ENCODE measurements at regions not wholly inside any gene's neighbourhood (a gene's known extent, or its start where the extent isn't known, plus 50 kb on each side); places are given as distances from the start of the nearest gene placed in this dataset.

- H3K9me3 ChIP-seq (replicated peaks; ENCODE audit: low read length), result no peaks in the 10 kb centered on the region
- no peak overlapping the region for H3K4me3 ChIP-seq (ENCODE audit: low read length)
- H3K27me3 ChIP-seq (ENCODE audit: control insufficient read depth, insufficient read depth, low read length), result peaks cover 5% of the 10 kb centered on the region
- no peaks in the 10 kb centered on the region for H3K36me3 ChIP-seq (ENCODE audit: insufficient read depth, low read length)
- no peaks in the 10 kb centered on the region for H3K4me1 ChIP-seq (ENCODE audit: control insufficient read depth, insufficient read depth, low read length)
- H3K9ac ChIP-seq (ENCODE audit: low read depth, low read length), result no peak overlapping the region
- no peak overlapping the region for H3K4me2 ChIP-seq (ENCODE audit: low read length)
These were observed 225.0 kb downstream of the JRKL start for GRCh38 chr11:96614846-96615245.

GRCh38 chr11:96620464-96621044 lies 230.7 kb downstream of the JRKL start:
- Histone ChIP-seq H3K9me3 (replicated peaks; ENCODE audit: low read length) (no peaks in the 10 kb centered on the region), H3K36me3 (ENCODE audit: insufficient read depth, low read length) (no peaks in the 10 kb centered on the region)

GRCh38 chr11:96621161-96621560 lies 231.3 kb downstream of the JRKL start:
- H3K9me3 ChIP-seq (replicated peaks; ENCODE audit: low read length), result no peaks in the 10 kb centered on the region
- no peak overlapping the region for H3K4me2 ChIP-seq (ENCODE audit: low read length)
- no peak overlapping the region for H3K4me3 ChIP-seq (ENCODE audit: low read length)
- no peaks in the 10 kb centered on the region for H3K36me3 ChIP-seq (ENCODE audit: insufficient read depth, low read length)
- H3K4me1 ChIP-seq (ENCODE audit: control insufficient read depth, insufficient read depth, low read length), result no peaks in the 10 kb centered on the region
- H3K27me3 ChIP-seq (ENCODE audit: control insufficient read depth, insufficient read depth, low read length), result no peaks in the 10 kb centered on the region
- H3K9ac ChIP-seq (ENCODE audit: low read depth, low read length), result no peak overlapping the region

More at GRCh38 chr11:96620464-96621044, 230.7 kb downstream of the JRKL start:
- Histone ChIP-seq H3K4me3 (ENCODE audit: low read length) (no peak overlapping the region), H3K4me1 (ENCODE audit: control insufficient read depth, insufficient read depth, low read length) (no peaks in the 10 kb centered on the region), H3K27me3 (ENCODE audit: control insufficient read depth, insufficient read depth, low read length) (no peaks in the 10 kb centered on the region), H3K4me2 (ENCODE audit: low read length) (no peak overlapping the region), H3K9ac (ENCODE audit: low read depth, low read length) (no peak overlapping the region)

GRCh38 chr11:96622026-96622634 lies 232.3 kb downstream of the JRKL start:
- Histone ChIP-seq H3K36me3 (ENCODE audit: insufficient read depth, low read length) (no peaks in the 10 kb centered on the region), H3K4me2 (ENCODE audit: low read length) (no peak overlapping the region), H3K4me1 (ENCODE audit: control insufficient read depth, insufficient read depth, low read length) (no peaks in the 10 kb centered on the region), H3K9me3 (replicated peaks; ENCODE audit: low read length) (no peaks in the 10 kb centered on the region), H3K27me3 (ENCODE audit: control insufficient read depth, insufficient read depth, low read length) (no peaks in the 10 kb centered on the region), H3K4me3 (ENCODE audit: low read length) (no peak overlapping the region), H3K9ac (ENCODE audit: low read depth, low read length) (no peak overlapping the region)

DNA sequence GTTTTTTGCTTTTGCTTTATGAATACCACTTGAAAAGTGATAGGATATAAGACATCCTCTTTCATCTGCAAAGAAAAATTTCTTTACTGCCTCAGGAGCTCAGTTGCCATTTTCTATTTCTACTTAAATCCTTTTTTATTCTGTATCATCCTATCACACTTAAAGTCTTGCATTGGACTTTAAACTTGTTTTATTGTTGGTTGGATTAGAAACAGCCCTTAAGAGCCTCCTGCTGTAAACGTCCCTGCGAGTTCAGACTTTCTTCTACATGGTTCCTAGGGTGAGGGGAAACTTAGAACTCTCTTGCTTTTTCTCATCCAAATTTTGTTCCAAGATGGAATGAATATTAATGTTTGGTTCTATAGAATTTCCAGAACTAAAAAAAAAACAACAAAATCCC lies 234.3 kb downstream of the JRKL start:
- no peak overlapping the region for H3K9ac ChIP-seq (ENCODE audit: low read depth, low read length)
- no peaks in the 10 kb centered on the region for H3K4me1 ChIP-seq (ENCODE audit: control insufficient read depth, insufficient read depth, low read length)
- H3K4me2 ChIP-seq (ENCODE audit: low read length), result no peak overlapping the region
- no peaks in the 10 kb centered on the region for H3K36me3 ChIP-seq (ENCODE audit: insufficient read depth, low read length)
- no peak overlapping the region for H3K4me3 ChIP-seq (ENCODE audit: low read length)
- H3K9me3 ChIP-seq (replicated peaks; ENCODE audit: low read length), result no peaks in the 10 kb centered on the region
- no peaks in the 10 kb centered on the region for H3K27me3 ChIP-seq (ENCODE audit: control insufficient read depth, insufficient read depth, low read length)

DNA sequence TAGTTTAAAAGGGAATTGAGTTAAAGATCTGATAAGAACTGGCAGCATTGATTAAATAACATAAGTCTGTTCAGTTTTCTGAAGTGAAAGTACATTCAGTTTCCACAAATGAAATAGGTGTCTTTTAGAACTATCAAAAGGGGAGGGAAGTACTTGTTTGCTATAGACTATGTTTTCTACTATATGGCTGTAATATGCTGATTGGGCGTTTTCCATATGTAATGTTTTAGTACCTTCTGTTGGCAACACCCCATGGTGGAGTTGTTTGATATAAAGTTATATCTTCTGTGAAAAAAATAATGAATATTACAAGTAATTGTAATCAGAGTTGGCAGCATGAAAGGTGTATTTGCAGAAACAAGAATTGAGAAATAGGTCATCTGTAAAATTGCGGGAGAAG lies 237.6 kb downstream of the JRKL start:
- Histone ChIP-seq H3K36me3 (ENCODE audit: insufficient read depth, low read length) (no peaks in the 10 kb centered on the region), H3K4me2 (ENCODE audit: low read length) (no peak overlapping the region), H3K4me3 (ENCODE audit: low read length) (no peak overlapping the region), H3K9ac (ENCODE audit: low read depth, low read length) (no peak overlapping the region), H3K4me1 (ENCODE audit: control insufficient read depth, insufficient read depth, low read length) (no peaks in the 10 kb centered on the region), H3K27me3 (ENCODE audit: control insufficient read depth, insufficient read depth, low read length) (no peaks in the 10 kb centered on the region), H3K9me3 (replicated peaks; ENCODE audit: low read length) (no peaks in the 10 kb centered on the region)

- Histone ChIP-seq H3K9me3 (replicated peaks; ENCODE audit: low read length) (no peaks in the 10 kb centered on the region), H3K4me2 (ENCODE audit: low read length) (no peak overlapping the region), H3K27me3 (ENCODE audit: control insufficient read depth, insufficient read depth, low read length) (no peaks in the 10 kb centered on the region), H3K9ac (ENCODE audit: low read depth, low read length) (no peak overlapping the region), H3K4me3 (ENCODE audit: low read length) (no peak overlapping the region), H3K36me3 (ENCODE audit: insufficient read depth, low read length) (no peaks in the 10 kb centered on the region), H3K4me1 (ENCODE audit: control insufficient read depth, insufficient read depth, low read length) (no peaks in the 10 kb centered on the region)
These were observed 245.8 kb downstream of the JRKL start for GRCh38 chr11:96635655-96636054.

DNA sequence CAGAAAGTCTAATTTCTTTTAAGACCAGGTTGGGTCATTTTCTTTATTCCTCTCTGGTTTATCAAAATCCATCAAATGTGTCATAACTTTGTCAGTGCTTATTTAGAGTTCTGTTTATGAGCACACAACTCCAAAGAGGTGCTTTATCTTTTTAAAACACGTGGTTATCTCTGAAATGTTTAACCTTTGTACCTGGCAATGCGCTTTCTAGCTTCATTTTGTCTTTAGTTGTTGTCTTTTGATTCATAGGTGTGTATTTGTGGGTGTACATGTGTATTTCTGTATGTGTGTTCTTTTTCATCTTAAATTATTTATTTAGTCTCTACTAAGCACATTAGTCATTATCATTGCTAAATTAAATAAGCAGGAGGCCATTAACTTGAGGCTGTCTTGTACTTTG lies 251.4 kb downstream of the JRKL start:
- H3K4me2 ChIP-seq (ENCODE audit: low read length), result no peak overlapping the region
- no peak overlapping the region for H3K4me3 ChIP-seq (ENCODE audit: low read length)
- H3K36me3 ChIP-seq (ENCODE audit: insufficient read depth, low read length), result no peaks in the 10 kb centered on the region
- peaks cover 3% of the 10 kb centered on the region for H3K27me3 ChIP-seq (ENCODE audit: control insufficient read depth, insufficient read depth, low read length)
- no peaks in the 10 kb centered on the region for H3K9me3 ChIP-seq (replicated peaks; ENCODE audit: low read length)
- no peaks in the 10 kb centered on the region for H3K4me1 ChIP-seq (ENCODE audit: control insufficient read depth, insufficient read depth, low read length)
- no peak overlapping the region for H3K9ac ChIP-seq (ENCODE audit: low read depth, low read length)

GRCh38 chr11:96642583-96642982 lies 252.8 kb downstream of the JRKL start:
- no peaks in the 10 kb centered on the region for H3K9me3 ChIP-seq (replicated peaks; ENCODE audit: low read length)
- H3K9ac ChIP-seq (ENCODE audit: low read depth, low read length), result no peak overlapping the region
- peaks cover 10% of the 10 kb centered on the region for H3K27me3 ChIP-seq (ENCODE audit: control insufficient read depth, insufficient read depth, low read length)
- H3K4me1 ChIP-seq (ENCODE audit: control insufficient read depth, insufficient read depth, low read length), result no peaks in the 10 kb centered on the region
- no peaks in the 10 kb centered on the region for H3K36me3 ChIP-seq (ENCODE audit: insufficient read depth, low read length)
- no peak overlapping the region for H3K4me2 ChIP-seq (ENCODE audit: low read length)
- H3K4me3 ChIP-seq (ENCODE audit: low read length), result no peak overlapping the region

DNA sequence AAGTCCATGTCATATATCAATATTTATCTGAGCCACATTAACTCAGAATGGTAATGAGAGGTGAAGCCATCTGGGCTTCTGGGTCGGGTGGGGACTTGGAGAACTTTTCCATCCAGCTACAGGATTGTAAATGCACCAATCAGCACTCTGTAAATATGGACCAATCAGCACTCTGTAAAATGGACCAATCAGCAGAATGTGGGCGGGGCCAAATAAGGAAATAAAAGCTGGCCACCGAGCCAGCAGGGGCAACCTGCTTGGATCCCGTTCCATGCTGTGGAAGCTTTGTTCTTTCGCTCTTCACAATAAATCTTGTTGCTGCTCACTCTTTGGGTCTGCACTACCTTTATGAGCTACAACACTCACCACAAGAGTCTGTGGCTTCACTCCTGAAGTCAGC lies 253.4 kb downstream of the JRKL start:
- Histone ChIP-seq H3K4me3 (ENCODE audit: low read length) (no peak overlapping the region), H3K4me2 (ENCODE audit: low read length) (no peak overlapping the region)

DNA sequence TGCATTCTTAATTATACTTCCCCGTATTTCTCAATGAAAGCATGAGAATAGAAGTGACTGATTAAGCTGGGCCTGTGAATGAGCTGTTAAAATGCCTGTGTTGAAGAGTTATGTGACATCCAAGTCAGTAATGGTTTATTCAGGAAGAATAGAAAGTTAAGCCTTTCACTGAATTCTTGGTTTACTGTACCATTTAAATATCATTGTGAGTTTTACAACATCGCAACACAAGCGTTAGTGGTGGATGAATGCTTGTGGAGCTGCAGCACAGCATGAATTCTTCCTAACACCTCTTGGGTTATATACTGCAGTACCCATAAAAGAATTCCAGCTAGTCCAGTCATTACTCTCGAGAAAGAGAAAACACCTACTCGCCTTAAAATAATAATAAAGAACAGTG lies 257.8 kb downstream of the JRKL start:
- H3K4me1 ChIP-seq (ENCODE audit: control insufficient read depth, insufficient read depth, low read length), result no peaks in the 10 kb centered on the region

More for the DNA sequence above, 253.4 kb downstream of the JRKL start:
- Histone ChIP-seq H3K4me1 (ENCODE audit: control insufficient read depth, insufficient read depth, low read length) (no peaks in the 10 kb centered on the region), H3K27me3 (ENCODE audit: control insufficient read depth, insufficient read depth, low read length) (peaks cover 10% of the 10 kb centered on the region), H3K36me3 (ENCODE audit: insufficient read depth, low read length) (no peaks in the 10 kb centered on the region), H3K9me3 (replicated peaks; ENCODE audit: low read length) (no peaks in the 10 kb centered on the region), H3K9ac (ENCODE audit: low read depth, low read length) (no peak overlapping the region)

DNA sequence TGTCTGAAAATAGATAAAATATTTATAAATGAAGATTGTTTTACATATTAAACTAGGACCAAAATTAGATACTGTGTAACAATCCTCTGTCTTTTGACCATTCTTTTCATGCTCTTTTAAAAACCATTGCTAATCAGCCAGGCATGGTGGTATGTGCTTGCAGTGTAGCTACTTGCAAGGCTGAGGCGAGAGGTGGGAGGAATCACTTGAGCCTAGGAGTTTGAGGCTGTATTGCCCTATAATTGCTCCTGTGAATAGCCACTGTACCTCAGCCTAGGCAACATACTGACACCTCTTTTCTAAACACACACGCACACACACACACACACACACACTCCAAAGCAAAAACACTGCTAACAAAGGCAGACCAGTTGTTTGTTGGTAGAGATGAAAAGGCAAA lies 259.2 kb downstream of the JRKL start:
- Histone ChIP-seq H3K27me3 (ENCODE audit: control insufficient read depth, insufficient read depth, low read length) (peaks cover 10% of the 10 kb centered on the region), H3K4me2 (ENCODE audit: low read length) (no peak overlapping the region), H3K36me3 (ENCODE audit: insufficient read depth, low read length) (no peaks in the 10 kb centered on the region), H3K4me1 (ENCODE audit: control insufficient read depth, insufficient read depth, low read length) (no peaks in the 10 kb centered on the region), H3K9me3 (replicated peaks; ENCODE audit: low read length) (no peaks in the 10 kb centered on the region), H3K9ac (ENCODE audit: low read depth, low read length) (no peak overlapping the region), H3K4me3 (ENCODE audit: low read length) (no peak overlapping the region)

More for the DNA sequence above, 257.8 kb downstream of the JRKL start:
- H3K4me3 ChIP-seq (ENCODE audit: low read length), result no peak overlapping the region
- H3K36me3 ChIP-seq (ENCODE audit: insufficient read depth, low read length), result no peaks in the 10 kb centered on the region
- no peaks in the 10 kb centered on the region for H3K9me3 ChIP-seq (replicated peaks; ENCODE audit: low read length)
- no peak overlapping the region for H3K4me2 ChIP-seq (ENCODE audit: low read length)
- no peak overlapping the region for H3K9ac ChIP-seq (ENCODE audit: low read depth, low read length)
- H3K27me3 ChIP-seq (ENCODE audit: control insufficient read depth, insufficient read depth, low read length), result peaks cover 10% of the 10 kb centered on the region

All from skeletal muscle satellite cell (primary cell).